H1 (cell line): ENCODE measurements at regions not wholly inside any gene's neighbourhood (a gene's known extent, or its start where the extent isn't known, plus 50 kb on each side); places are given as distances from the start of the nearest gene placed in this dataset.

Experiments used
- CTCF ChIA-PET: fragments of 300-600 bp; sonication (Branson Sonifier 250); formaldehyde crosslinking; loops from one replicate; lab custom pipeline; 2021; ENCODE audit not compliant: partially characterized antibody; lab: Charles Lee
- POLR2A ChIA-PET: fragments of 300-600 bp; sonication (Branson Sonifier 250); formaldehyde crosslinking; loops from one replicate; lab custom pipeline; 2021; ENCODE audit warnings: inconsistent platforms; ENCODE audit not compliant: partially characterized antibody; lab: Charles Lee
- DNase-seq, 2 experiments: peaks; one replicate each; pipeline versions ENCODE4 v3.0.0 to v3.0.0-alpha.2; 2010 to 2022; ENCODE audit warnings: low spot score in 2 of 2, low read depth in 1 of 2, mixed read lengths in 1 of 2
- FAIRE-seq: peaks from 2 replicates; lab custom pipeline; 2011; peaks lifted over from hg19 to GRCh38; lab: Jason Lieb, UNC
- H2AFZ ChIP-seq: 2 replicates; pipeline ENCODE4 v1.8.1; 2012; ENCODE audit warnings: low read length, inconsistent platforms
- H2AK5ac ChIP-seq: 2 replicates; pipeline ENCODE4 v1.6.1; 2013; ENCODE audit warnings: low read depth, low read length
- H2BK120ac ChIP-seq: replicated peaks from 2 replicates; pipeline ENCODE3; 2013; ENCODE audit warnings: low read depth, low read length, inconsistent platforms
- H2BK12ac ChIP-seq: 2 replicates; pipeline ENCODE4 v1.6.1; 2013; ENCODE audit warnings: low read depth, low read length
- H2BK15ac ChIP-seq: 2 replicates; pipeline ENCODE4 v1.6.1; 2013; ENCODE audit warnings: low read length
- H2BK20ac ChIP-seq: 2 replicates; pipeline ENCODE4 v1.6.1; 2013; ENCODE audit warnings: low read length
- H2BK5ac ChIP-seq: 2 replicates; pipeline ENCODE4 v1.6.1; 2013; ENCODE audit warnings: low read depth, low read length
- H3K14ac ChIP-seq: 2 replicates; pipeline ENCODE4 v1.6.1; 2013; ENCODE audit warnings: inconsistent platforms; ENCODE audit not compliant: insufficient read length
- H3K18ac ChIP-seq: 2 replicates; pipeline ENCODE4 v1.6.1; 2013; ENCODE audit warnings: low read length; ENCODE audit errors: extremely low read depth
- H3K23ac ChIP-seq: 2 replicates; pipeline ENCODE4 v1.6.1; 2013; ENCODE audit warnings: inconsistent platforms; ENCODE audit not compliant: insufficient read length
- H3K23me2 ChIP-seq: 2 replicates; pipeline ENCODE4 v1.6.1; 2013; ENCODE audit warnings: low read depth, low read length
- H3K27ac ChIP-seq: 2 replicates; pipeline ENCODE4 v1.6.1; 2011; ENCODE audit warnings: low read depth, low read length, inconsistent platforms
- H3K27me3 ChIP-seq, 4 experiments: replicated peaks in 1 of 4; 1 replicate in 1 of 4; 2 replicates in 3 of 4; pipeline versions ENCODE4 v1.6.1 to v1.8.1; 2011 to 2013; ENCODE audit warnings: low read length in 3 of 4, mild to moderate bottlenecking in 3 of 4, inconsistent platforms in 2 of 4, mixed read lengths in 2 of 4, moderate library complexity in 1 of 4; ENCODE audit not compliant: control insufficient read depth in 3 of 4, insufficient read depth in 3 of 4; ENCODE audit errors: extremely low read depth in 1 of 4
- H3K36me3 ChIP-seq, 4 experiments: 2 replicates each; pipeline versions ENCODE4 v1.6.1 to v1.8.1; 2011 to 2013; ENCODE audit warnings: mild to moderate bottlenecking in 4 of 4, low read length in 3 of 4, moderate library complexity in 2 of 4, control low read depth in 1 of 4, inconsistent platforms in 1 of 4; ENCODE audit not compliant: insufficient read depth in 4 of 4, control insufficient read depth in 2 of 4
- H3K4ac ChIP-seq: replicated peaks from 2 replicates; pipeline ENCODE3; 2013; ENCODE audit warnings: low read length, low read depth, mixed read lengths, inconsistent platforms; ENCODE audit not compliant: insufficient read length
- H3K4me1 ChIP-seq, 4 experiments: replicated peaks in 1 of 4; 1 replicate in 1 of 4; 2 replicates in 3 of 4; pipeline versions ENCODE4 v1.6.1 to v1.8.1; 2011 to 2013; ENCODE audit warnings: low read length in 3 of 4, inconsistent platforms in 2 of 4, mixed read lengths in 1 of 4; ENCODE audit not compliant: insufficient read depth in 4 of 4, control insufficient read depth in 3 of 4
- H3K4me2 ChIP-seq, 2 experiments: 2 replicates each; pipeline versions ENCODE4 v1.6.1 to v1.8.1; 2011 to 2013; ENCODE audit warnings: low read depth in 2 of 2, low read length in 2 of 2, control low read depth in 1 of 2, inconsistent platforms in 1 of 2, mild to moderate bottlenecking in 1 of 2; ENCODE audit not compliant: insufficient read depth in 1 of 2
- H3K4me3 ChIP-seq, 4 experiments: fragments of 200-600, 300-600 bp in 1 of 4; sonication (generic), shearing (Covaris generic), sonication (Bioruptor Twin) in 1 of 4; 2 replicates each; pipeline versions ENCODE4 v1.5.1 to v1.8.1; 2011 to 2016; ENCODE audit warnings: low read length in 4 of 4, low read depth in 3 of 4, control low read depth in 2 of 4, inconsistent platforms in 2 of 4, mild to moderate bottlenecking in 2 of 4, mixed read lengths in 1 of 4, moderate library complexity in 1 of 4; ENCODE audit not compliant: insufficient read depth in 2 of 4; ENCODE audit errors: extremely low read depth in 1 of 4
- H3K56ac ChIP-seq: replicated peaks from 2 replicates; pipeline ENCODE3; 2013; ENCODE audit warnings: low read depth, mild to moderate bottlenecking, mixed read lengths, low read length, inconsistent platforms; ENCODE audit not compliant: insufficient read length
- H3K79me1 ChIP-seq: 2 replicates; pipeline ENCODE4 v1.6.1; 2013; ENCODE audit warnings: low read depth, low read length, control low read depth
- H3K79me2 ChIP-seq, 2 experiments: 2 replicates each; pipeline versions ENCODE4 v1.6.1 to v1.8.1; 2012 to 2013; ENCODE audit warnings: low read length in 2 of 2, mild to moderate bottlenecking in 2 of 2, inconsistent platforms in 1 of 2; ENCODE audit not compliant: insufficient read depth in 2 of 2, control insufficient read depth in 1 of 2
- H3K9ac ChIP-seq, 4 experiments: replicated peaks in 1 of 4; 1 replicate in 1 of 4; 2 replicates in 3 of 4; pipeline versions ENCODE4 v1.6.1 to v1.8.1; 2011 to 2013; ENCODE audit warnings: low read depth in 3 of 4, low read length in 3 of 4, control low read depth in 2 of 4, mild to moderate bottlenecking in 2 of 4, moderate library complexity in 2 of 4, inconsistent platforms in 1 of 4; ENCODE audit errors: extremely low read depth in 1 of 4
- H3K9me3 ChIP-seq, 2 experiments: 2 replicates each; pipeline versions ENCODE4 v1.6.1 to v1.8.1; 2012 to 2013; ENCODE audit warnings: mild to moderate bottlenecking in 2 of 2, moderate library complexity in 2 of 2, control low read depth in 1 of 2, inconsistent platforms in 1 of 2, low read depth in 1 of 2, low read length in 1 of 2, mixed read lengths in 1 of 2; ENCODE audit not compliant: insufficient read depth in 2 of 2
- H4K20me1 ChIP-seq, 2 experiments: replicated peaks in 1 of 2; 2 replicates each; pipeline versions ENCODE3 to v1.8.1; 2011 to 2013; ENCODE audit warnings: inconsistent platforms in 2 of 2, low read length in 2 of 2, mild to moderate bottlenecking in 1 of 2; ENCODE audit not compliant: insufficient read depth in 2 of 2, control insufficient read depth in 1 of 2
- H4K5ac ChIP-seq: 2 replicates; pipeline ENCODE4 v1.6.1; 2013; ENCODE audit warnings: low read length, low read depth, mixed read lengths, inconsistent platforms; ENCODE audit not compliant: insufficient read length
- H4K8ac ChIP-seq: 2 replicates; pipeline ENCODE4 v1.8.0; 2013; ENCODE audit warnings: mild to moderate bottlenecking, moderate library complexity, low read length, inconsistent platforms; ENCODE audit not compliant: insufficient read depth; ENCODE audit errors: extremely low read depth
- H4K91ac ChIP-seq: replicated peaks from 2 replicates; pipeline ENCODE3; 2013; ENCODE audit warnings: low read length, mixed read lengths, inconsistent platforms; ENCODE audit not compliant: insufficient read length
- BACH1 ChIP-seq: IDR thresholded peaks from 2 replicates; pipeline ENCODE4 v1.6.1; 2012; ENCODE audit warnings: low read length, improper control_type of control experiment
- GABPA ChIP-seq: IDR thresholded peaks from 2 replicates; pipeline ENCODE4 v1.6.1; 2011; ENCODE audit warnings: mild to moderate bottlenecking, low read length, moderate library complexity, borderline replicate concordance; ENCODE audit not compliant: insufficient read depth
- KDM1A ChIP-seq: fragments of 200-600, 300-600 bp; sonication (generic); IDR thresholded peaks from 2 replicates; pipeline ENCODE4 v1.7.1; 2016; ENCODE audit warnings: mild to moderate bottlenecking, low read length, borderline replicate concordance
- MAFK ChIP-seq: IDR thresholded peaks from 2 replicates; pipeline ENCODE4 v1.6.1; 2012; ENCODE audit warnings: low read depth, mild to moderate bottlenecking, improper control_type of control experiment, low read length
- NANOG ChIP-seq: IDR thresholded peaks from 2 replicates; pipeline ENCODE4 v1.6.1; 2011; ENCODE audit warnings: low read length, low read depth, mild to moderate bottlenecking, inconsistent platforms; ENCODE audit not compliant: insufficient read depth, poor library complexity, severe bottlenecking
- PHF8 ChIP-seq: fragments of 200-600 bp; sonication (generic); conservative IDR thresholded peaks from 2 replicates; pipeline ENCODE4 v1.7.1; 2012; ENCODE audit warnings: low read depth, mild to moderate bottlenecking, inconsistent platforms, low read length, moderate library complexity
- POLR2A ChIP-seq, 2 experiments: IDR thresholded peaks; 1 replicate in 1 of 2; 2 replicates in 1 of 2; pipeline ENCODE4 v1.6.1; 2011; ENCODE audit warnings: low read depth in 2 of 2, low read length in 2 of 2, mild to moderate bottlenecking in 2 of 2; ENCODE audit errors: control extremely low read depth in 1 of 2
- POLR2AphosphoS5 ChIP-seq: IDR thresholded peaks from 2 replicates; pipeline ENCODE4 v1.6.1; 2011; ENCODE audit warnings: low read depth, low read length
- RFX5 ChIP-seq: IDR thresholded peaks from 2 replicates; pipeline ENCODE4 v1.6.1; 2011; ENCODE audit warnings: low read depth, low read length, improper control_type of control experiment, borderline replicate concordance
- SAP30 ChIP-seq: fragments of 300-600 bp; sonication (generic); IDR thresholded peaks from 2 replicates; pipeline ENCODE4 v1.7.1; 2012; ENCODE audit warnings: low read length, moderate library complexity, mild to moderate bottlenecking, inconsistent platforms; ENCODE audit not compliant: insufficient read depth, insufficient replicate concordance
- TCF12 ChIP-seq: IDR thresholded peaks from 2 replicates; pipeline ENCODE4 v1.6.1; 2011; ENCODE audit warnings: low read depth, mild to moderate bottlenecking, low read length
- YY1 ChIP-seq: IDR thresholded peaks from 2 replicates; pipeline ENCODE4 v1.6.1; 2011; ENCODE audit warnings: low read depth, mild to moderate bottlenecking, low read length
- TF ChIP-seq, protein P1 (sequence below): IDR thresholded peaks from 2 replicates; pipeline ENCODE4 v1.6.1; 2011; ENCODE audit warnings: low read length, improper control_type of control experiment
- TF ChIP-seq, protein P2 (sequence below): IDR thresholded peaks from 2 replicates; pipeline ENCODE4 v1.6.1; 2012; ENCODE audit warnings: inconsistent platforms

DNA sequence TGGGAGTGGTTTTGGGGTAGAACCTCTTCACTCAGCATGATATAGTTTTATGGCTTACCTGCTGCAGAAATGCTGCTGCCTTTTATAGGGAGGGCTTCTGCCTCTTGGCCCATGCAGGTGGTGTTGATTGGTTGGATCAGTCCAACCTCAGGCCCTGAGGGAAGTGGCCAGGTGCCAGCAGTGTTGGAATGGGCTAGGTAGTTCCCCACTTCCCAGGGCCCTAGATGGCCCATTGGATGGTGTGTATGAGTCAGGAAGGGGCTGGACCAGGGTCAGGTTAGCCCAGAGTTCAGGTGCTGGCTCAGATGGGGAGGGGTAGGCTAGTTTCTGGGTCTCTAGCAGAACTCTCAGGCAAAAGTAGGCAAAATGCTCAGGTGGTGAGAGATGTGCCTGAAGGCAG, 455.5 kb downstream of the CCSER2 start:
- Histone ChIP-seq H3K4ac (no peak overlapping the region), H2BK15ac (no peak overlapping the region), H3K4me1 (peaks cover 0 to 3% (median 0%) of the 10 kb centered on the region in 4 experiments; a peak in 2 of 7 replicates), H3K36me3 (no peaks in the 10 kb centered on the region), H3K18ac (no peak overlapping the region), H2AK5ac (no peak overlapping the region), H4K91ac (no peak overlapping the region), H3K9me3 (peaks cover 0 to 2% of the 10 kb centered on the region in 2 experiments; a peak in 1 of 4 replicates), H2BK20ac (no peak overlapping the region), H2AFZ (0 out of 2 replicates have a peak overlapping the region, but pooled peaks have one; percentile 93), H3K27ac (no peak overlapping the region), H4K20me1 (no peaks in the 10 kb centered on the region), H3K14ac (no peak overlapping the region), H2BK120ac (no peak overlapping the region), H3K4me2 (no peak overlapping the region), H3K4me3 (no peak overlapping the region), H3K79me2 (no peaks in the 10 kb centered on the region), H4K5ac (no peak overlapping the region), H3K79me1 (no peaks in the 10 kb centered on the region), H3K27me3 (no peaks in the 10 kb centered on the region), H4K8ac (no peak overlapping the region; the same call in 1 of the 2 replicates), H2BK5ac (no peak overlapping the region), H3K23me2 (no peaks in the 10 kb centered on the region), H3K56ac (no peak overlapping the region), H3K23ac (no peak overlapping the region), H3K9ac (no peak overlapping the region), H2BK12ac (no peak overlapping the region)
- no peak for FAIRE-seq
- ChIA-PET CTCF (interaction anchor here (0.6 to 2.3 kb wide), 17 partner anchors 18 to 533 kb away, joined by 3 to 7 read pairs (median 4); no protein-coding TSS in a partner anchor), POLR2A (no interaction called here)
- DNase-seq: no peak
- TF ChIP-seq NANOG (no peak), YY1 (no peak), SAP30 (no peak), POLR2A (IDR thresholded peaks at IDR 0.05; ENCODE audit: control extremely low read depth in 1 of 2, low read depth in 2 of 2, low read length in 2 of 2) (no peak), TCF12 (no peak), POLR2AphosphoS5 (no peak), RFX5 (no peak), GABPA (no peak), KDM1A (no peak), MAFK (no peak), PHF8 (no peak), BACH1 (no peak)
- TF ChIP-seq, protein P1, sequence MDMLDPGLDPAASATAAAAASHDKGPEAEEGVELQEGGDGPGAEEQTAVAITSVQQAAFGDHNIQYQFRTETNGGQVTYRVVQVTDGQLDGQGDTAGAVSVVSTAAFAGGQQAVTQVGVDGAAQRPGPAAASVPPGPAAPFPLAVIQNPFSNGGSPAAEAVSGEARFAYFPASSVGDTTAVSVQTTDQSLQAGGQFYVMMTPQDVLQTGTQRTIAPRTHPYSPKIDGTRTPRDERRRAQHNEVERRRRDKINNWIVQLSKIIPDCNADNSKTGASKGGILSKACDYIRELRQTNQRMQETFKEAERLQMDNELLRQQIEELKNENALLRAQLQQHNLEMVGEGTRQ: no peak
- TF ChIP-seq, protein P2, sequence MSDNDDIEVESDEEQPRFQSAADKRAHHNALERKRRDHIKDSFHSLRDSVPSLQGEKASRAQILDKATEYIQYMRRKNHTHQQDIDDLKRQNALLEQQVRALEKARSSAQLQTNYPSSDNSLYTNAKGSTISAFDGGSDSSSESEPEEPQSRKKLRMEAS: no peak
